HEK293T (cell line): ENCODE measurements at regions not wholly inside any gene's neighbourhood (a gene's known extent, or its start where the extent isn't known, plus 50 kb on each side); places are given as distances from the start of the nearest gene placed in this dataset.

ENCODE experiments used
- ARNT ChIP-seq: fragments of 450-650 bp; IDR thresholded peaks from 2 replicates; pipeline ENCODE4 v1.6.1; 2017; ENCODE audit warnings: mild to moderate bottlenecking
- BHLHE40 ChIP-seq: fragments of 450-650 bp; IDR thresholded peaks from 2 replicates; pipeline ENCODE4 v1.6.1; 2016; ENCODE audit warnings: mild to moderate bottlenecking, moderate library complexity, borderline replicate concordance
- CTBP1 ChIP-seq: fragments of 450-650 bp; IDR thresholded peaks from 2 replicates; pipeline ENCODE4 v1.6.1; 2016; ENCODE audit warnings: borderline replicate concordance
- ELF4 ChIP-seq: fragments of 450-650 bp; IDR thresholded peaks from 2 replicates; pipeline ENCODE4 v1.6.1; 2017; ENCODE audit warnings: antibody characterized with exemption
- FOXA1 ChIP-seq: fragments of 450-650 bp; IDR thresholded peaks from 2 replicates; pipeline ENCODE4 v1.6.1; 2016; ENCODE audit warnings: mild to moderate bottlenecking
- FOXK2 ChIP-seq: fragments of 450-650 bp; IDR thresholded peaks from 2 replicates; pipeline ENCODE4 v1.6.1; 2016; ENCODE audit warnings: mild to moderate bottlenecking
- FOXM1 ChIP-seq: fragments of 450-650 bp; IDR thresholded peaks from 2 replicates; pipeline ENCODE4 v1.6.1; 2017; ENCODE audit warnings: mild to moderate bottlenecking, borderline replicate concordance
- L3MBTL2 ChIP-seq: fragments of 450-650 bp; conservative IDR thresholded peaks from 2 replicates; pipeline ENCODE4 v1.6.1; 2016; ENCODE audit warnings: mild to moderate bottlenecking
- LEF1 ChIP-seq: fragments of 450-650 bp; IDR thresholded peaks from 2 replicates; pipeline ENCODE4 v1.6.1; 2017; ENCODE audit warnings: mild to moderate bottlenecking, borderline replicate concordance
- SP1 ChIP-seq: fragments of 450-650 bp; IDR thresholded peaks from 2 replicates; pipeline ENCODE4 v1.6.1; 2017
- SUZ12 ChIP-seq: fragments of 450-650 bp; IDR thresholded peaks from 2 replicates; pipeline ENCODE4 v1.6.1; 2016; ENCODE audit warnings: mild to moderate bottlenecking
- TARDBP ChIP-seq: fragments of 450-650 bp; IDR thresholded peaks from 2 replicates; pipeline ENCODE4 v1.6.1; 2016
- ZNF384 ChIP-seq: fragments of 450-650 bp; IDR thresholded peaks from 2 replicates; pipeline ENCODE4 v1.6.1; 2016

- TF ChIP-seq FOXK2 (no peak), L3MBTL2 (no peak), BHLHE40 (no peak), FOXM1 (no peak), LEF1 (no peak), CTBP1 (no peak), TARDBP (no peak), SUZ12 (no peak), ARNT (no peak), ZNF384 (no peak), ELF4 (no peak), SP1 (no peak), FOXA1 (no peak)
Measured at GRCh38 chr10:118447478-118448270, 105.5 kb upstream of the FAM204A start.
